ENCODE measurements at regions not wholly inside any gene's neighbourhood (a gene's known extent, or its start where the extent isn't known, plus 50 kb on each side); places are given as distances from the start of the nearest gene placed in this dataset.

DNA sequence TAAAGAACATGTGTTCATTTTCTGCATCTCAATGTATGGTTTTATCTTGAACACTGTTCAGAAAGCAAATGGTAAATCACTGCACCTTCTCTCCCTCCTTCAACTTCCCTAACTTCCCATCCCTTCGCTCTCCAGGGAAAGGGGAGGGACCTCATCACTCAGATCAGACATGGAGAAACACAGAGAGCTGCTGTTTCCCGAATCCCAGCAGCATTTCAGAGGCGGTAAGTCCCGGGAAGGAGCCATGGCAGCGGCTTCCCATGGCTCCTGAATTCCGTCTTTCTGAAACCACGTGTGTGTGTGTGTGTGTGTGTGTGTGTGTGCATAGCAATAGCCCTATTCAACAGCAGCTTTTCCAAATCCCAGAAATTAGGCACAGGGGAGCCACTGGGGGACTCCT, 125.4 kb upstream of the TMCC3 start:
- intact Hi-C loops (cut with micrococcal nuclease), result no loop called here
- H3K4me2 ChIP-seq (ENCODE audit: low read length), result no peak overlapping the region
- no peak for DNase-seq (ENCODE audit: low read depth, low spot score)
- H3K9ac ChIP-seq (ENCODE audit: low read length), result no peak overlapping the region
- no peaks in the 10 kb centered on the region for H3K79me2 ChIP-seq (ENCODE audit: insufficient read depth, low read length)
- RAD21 ChIA-PET (ENCODE audit: low non-redundant PET in 1 of 2, low total read pairs in 2 of 2, uncharacterized antibody in 2 of 2, unreplicated experiment in 2 of 2), result no interaction called here
- ATAC-seq, result no peak
- H3K9me3 ChIP-seq (ENCODE audit: control insufficient read depth in 1 of 2, insufficient read depth in 1 of 2, low read depth in 1 of 2, low read length in 2 of 2), result 0 out of 4 replicates have a peak, but pooled peaks cover 0 to 5% of the 10 kb centered on the region in 2 experiments
- no peaks in the 10 kb centered on the region; the same call in 1 of the 2 replicates for H3K27me3 ChIP-seq (ENCODE audit: insufficient read depth, low read length)
- CTCF ChIA-PET, result no interaction called here
- H3K36me3 ChIP-seq (ENCODE audit: control insufficient read depth in 1 of 2, insufficient read depth in 2 of 2, low read length in 2 of 2), result no peaks in the 10 kb centered on the region
- TF ChIP-seq, protein P1, sequence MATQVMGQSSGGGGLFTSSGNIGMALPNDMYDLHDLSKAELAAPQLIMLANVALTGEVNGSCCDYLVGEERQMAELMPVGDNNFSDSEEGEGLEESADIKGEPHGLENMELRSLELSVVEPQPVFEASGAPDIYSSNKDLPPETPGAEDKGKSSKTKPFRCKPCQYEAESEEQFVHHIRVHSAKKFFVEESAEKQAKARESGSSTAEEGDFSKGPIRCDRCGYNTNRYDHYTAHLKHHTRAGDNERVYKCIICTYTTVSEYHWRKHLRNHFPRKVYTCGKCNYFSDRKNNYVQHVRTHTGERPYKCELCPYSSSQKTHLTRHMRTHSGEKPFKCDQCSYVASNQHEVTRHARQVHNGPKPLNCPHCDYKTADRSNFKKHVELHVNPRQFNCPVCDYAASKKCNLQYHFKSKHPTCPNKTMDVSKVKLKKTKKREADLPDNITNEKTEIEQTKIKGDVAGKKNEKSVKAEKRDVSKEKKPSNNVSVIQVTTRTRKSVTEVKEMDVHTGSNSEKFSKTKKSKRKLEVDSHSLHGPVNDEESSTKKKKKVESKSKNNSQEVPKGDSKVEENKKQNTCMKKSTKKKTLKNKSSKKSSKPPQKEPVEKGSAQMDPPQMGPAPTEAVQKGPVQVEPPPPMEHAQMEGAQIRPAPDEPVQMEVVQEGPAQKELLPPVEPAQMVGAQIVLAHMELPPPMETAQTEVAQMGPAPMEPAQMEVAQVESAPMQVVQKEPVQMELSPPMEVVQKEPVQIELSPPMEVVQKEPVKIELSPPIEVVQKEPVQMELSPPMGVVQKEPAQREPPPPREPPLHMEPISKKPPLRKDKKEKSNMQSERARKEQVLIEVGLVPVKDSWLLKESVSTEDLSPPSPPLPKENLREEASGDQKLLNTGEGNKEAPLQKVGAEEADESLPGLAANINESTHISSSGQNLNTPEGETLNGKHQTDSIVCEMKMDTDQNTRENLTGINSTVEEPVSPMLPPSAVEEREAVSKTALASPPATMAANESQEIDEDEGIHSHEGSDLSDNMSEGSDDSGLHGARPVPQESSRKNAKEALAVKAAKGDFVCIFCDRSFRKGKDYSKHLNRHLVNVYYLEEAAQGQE (IDR thresholded peaks at IDR 0.05; ENCODE audit: low read depth), result no peak
- TF ChIP-seq ZFX (IDR thresholded peaks at IDR 0.05) (no peak), SRF (IDR thresholded peaks at IDR 0.05; ENCODE audit: low read depth) (no peak), JUND (IDR thresholded peaks at IDR 0.05) (no peak), SP1 (IDR thresholded peaks at IDR 0.05; ENCODE audit: low read depth) (no peak), FOSL1 (IDR thresholded peaks at IDR 0.05; ENCODE audit: low read depth) (no peak), POLR2AphosphoS5 (IDR thresholded peaks at IDR 0.05; ENCODE audit: low read depth, low read length) (no peak), CBX3 (IDR thresholded peaks at IDR 0.05; ENCODE audit: low read depth) (no peak), SIN3A (IDR thresholded peaks at IDR 0.05; ENCODE audit: low read depth) (no peak), RAD21 (IDR thresholded peaks at IDR 0.05; ENCODE audit: low read depth) (no peak), POLR2A (IDR thresholded peaks at IDR 0.05; ENCODE audit: borderline replicate concordance, extremely low read depth, insufficient read depth, insufficient read length) (no peak)
- TF ChIP-seq, protein P2, sequence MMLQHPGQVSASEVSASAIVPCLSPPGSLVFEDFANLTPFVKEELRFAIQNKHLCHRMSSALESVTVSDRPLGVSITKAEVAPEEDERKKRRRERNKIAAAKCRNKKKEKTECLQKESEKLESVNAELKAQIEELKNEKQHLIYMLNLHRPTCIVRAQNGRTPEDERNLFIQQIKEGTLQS (IDR thresholded peaks at IDR 0.05), result no peak
- TF ChIP-seq, protein P3, sequence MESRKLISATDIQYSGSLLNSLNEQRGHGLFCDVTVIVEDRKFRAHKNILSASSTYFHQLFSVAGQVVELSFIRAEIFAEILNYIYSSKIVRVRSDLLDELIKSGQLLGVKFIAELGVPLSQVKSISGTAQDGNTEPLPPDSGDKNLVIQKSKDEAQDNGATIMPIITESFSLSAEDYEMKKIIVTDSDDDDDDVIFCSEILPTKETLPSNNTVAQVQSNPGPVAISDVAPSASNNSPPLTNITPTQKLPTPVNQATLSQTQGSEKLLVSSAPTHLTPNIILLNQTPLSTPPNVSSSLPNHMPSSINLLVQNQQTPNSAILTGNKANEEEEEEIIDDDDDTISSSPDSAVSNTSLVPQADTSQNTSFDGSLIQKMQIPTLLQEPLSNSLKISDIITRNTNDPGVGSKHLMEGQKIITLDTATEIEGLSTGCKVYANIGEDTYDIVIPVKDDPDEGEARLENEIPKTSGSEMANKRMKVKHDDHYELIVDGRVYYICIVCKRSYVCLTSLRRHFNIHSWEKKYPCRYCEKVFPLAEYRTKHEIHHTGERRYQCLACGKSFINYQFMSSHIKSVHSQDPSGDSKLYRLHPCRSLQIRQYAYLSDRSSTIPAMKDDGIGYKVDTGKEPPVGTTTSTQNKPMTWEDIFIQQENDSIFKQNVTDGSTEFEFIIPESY (IDR thresholded peaks at IDR 0.05; ENCODE audit: extremely low read depth, insufficient replicate concordance, low read length), result no peak
- H2AFZ ChIP-seq (ENCODE audit: low read depth, low read length, poor library complexity, severe bottlenecking), result no peak overlapping the region
- BruUV-seq (replicated peaks), result no TSS peak
- no peak overlapping the region for H3K27ac ChIP-seq (ENCODE audit: low read depth, low read length)
- H4K20me1 ChIP-seq (ENCODE audit: insufficient read depth), result no peaks in the 10 kb centered on the region
- H3K4me1 ChIP-seq (ENCODE audit: control insufficient read depth in 1 of 2, insufficient read depth in 2 of 2, low read length in 2 of 2), result no peaks in the 10 kb centered on the region
- H3K9me2 ChIP-seq (ENCODE audit: insufficient read depth), result no peaks in the 10 kb centered on the region
- H3K4me3 ChIP-seq (replicated peaks in 1 of 2; ENCODE audit: low read depth in 1 of 2, low read length in 2 of 2), result no peak overlapping the region
- POLR2A ChIA-PET, result no interaction called here

Data from HCT116 (cell line).